Fibroblast of skin of scalp (primary cell): ENCODE measurements at regions not wholly inside any gene's neighbourhood (a gene's known extent, or its start where the extent isn't known, plus 50 kb on each side); places are given as distances from the start of the nearest gene placed in this dataset.
"Not testable (repeated sequence)": the region's sequence is repeated elsewhere in the genome, so short reads cannot be mapped to it uniquely, and the experiment has no call there.

Experiments
- DNase-seq: peaks from one replicate; pipeline ENCODE4 v3.0.0-alpha.2; 2013

- DNase-seq = no peak
These were observed 117.5 kb downstream of the SOX4 start for GRCh38 chr6:21710908-21711627.

DNA sequence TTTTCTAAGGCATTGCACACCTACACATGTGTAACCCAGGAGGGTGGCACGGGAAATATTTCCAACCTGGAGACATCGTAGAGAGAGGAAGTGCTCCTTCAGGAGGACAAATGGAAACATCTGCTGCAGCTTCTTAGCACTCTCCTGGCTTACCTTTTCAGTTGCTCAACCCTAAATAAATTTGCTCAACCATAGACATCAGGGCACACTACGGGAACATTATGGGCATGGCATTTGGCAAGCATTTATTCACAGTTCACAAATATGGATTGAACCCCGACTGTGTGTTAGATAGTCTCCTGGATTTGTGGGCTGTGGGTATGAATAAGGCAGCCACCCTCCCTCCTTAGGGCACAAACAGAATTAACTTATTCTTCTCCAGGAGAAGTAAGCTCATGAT lies 118.7 kb downstream of the SOX4 start:
- DNase-seq = no peak

DNA sequence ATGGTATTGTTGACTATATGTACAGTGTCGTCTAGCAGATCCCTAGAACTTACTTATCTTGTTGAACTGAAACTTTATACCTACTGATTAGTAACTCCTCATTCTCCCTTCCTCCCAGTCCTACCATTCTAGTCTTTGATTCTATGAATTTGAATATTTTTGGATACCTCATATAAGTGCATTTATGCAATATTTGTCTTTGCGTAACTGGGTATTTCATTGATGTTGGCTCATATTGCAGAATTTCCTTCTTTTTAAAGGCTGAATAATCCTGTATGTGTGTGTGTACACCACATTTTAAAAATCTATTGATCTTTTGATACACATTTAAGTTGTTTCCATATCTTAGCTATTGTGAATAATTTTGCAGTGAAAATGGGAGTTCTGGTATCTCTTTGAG lies 119.9 kb downstream of the SOX4 start:
- no peak for DNase-seq

- no peak for DNase-seq
These were observed 121.6 kb downstream of the SOX4 start for GRCh38 chr6:21715180-21715579.

GRCh38 chr6:21722510-21722909 lies 129.0 kb downstream of the SOX4 start:
- no peak for DNase-seq

DNA sequence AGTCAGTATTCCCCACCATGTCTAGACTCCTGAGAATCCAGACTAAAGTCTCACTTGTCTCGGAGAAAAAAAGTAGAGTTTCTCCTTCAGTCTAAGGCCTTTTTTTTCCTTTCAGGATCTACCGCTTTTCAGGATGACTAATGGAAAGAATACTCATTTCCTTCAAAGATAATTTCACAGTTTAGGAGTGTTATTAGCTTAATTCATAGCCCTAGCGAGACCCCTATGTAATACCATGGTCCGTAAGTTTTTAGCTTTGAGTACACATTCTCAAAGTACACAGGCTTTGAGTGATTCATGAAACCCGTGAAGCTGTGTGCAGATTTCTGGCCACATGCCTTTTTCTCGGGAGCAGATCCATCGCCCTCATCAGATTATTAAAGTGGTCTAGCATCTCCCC lies 133.1 kb downstream of the SOX4 start:
- no peak for DNase-seq

GRCh38 chr6:21728141-21728540 lies 134.6 kb downstream of the SOX4 start:
- DNase-seq = no peak

DNA sequence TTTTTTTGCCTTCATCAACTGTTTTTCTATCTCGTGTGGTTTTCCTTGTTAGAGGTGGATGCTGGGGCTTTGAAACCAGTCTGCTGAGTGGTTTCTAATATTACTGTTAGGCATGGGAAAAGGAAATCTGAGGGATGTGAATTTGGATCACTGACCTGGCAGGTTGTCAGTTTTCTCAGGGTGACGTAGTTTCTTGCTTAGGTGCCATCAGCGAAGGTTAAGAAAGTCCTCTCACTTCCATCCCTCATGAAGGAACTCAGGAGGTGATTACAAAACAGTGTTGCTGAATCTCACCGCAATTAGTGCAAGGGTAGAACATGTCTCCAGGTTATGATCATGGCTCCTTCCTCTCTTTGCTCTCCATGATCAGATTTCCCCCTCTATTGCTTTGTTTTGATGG lies 135.9 kb downstream of the SOX4 start:
- DNase-seq = no peak

DNA sequence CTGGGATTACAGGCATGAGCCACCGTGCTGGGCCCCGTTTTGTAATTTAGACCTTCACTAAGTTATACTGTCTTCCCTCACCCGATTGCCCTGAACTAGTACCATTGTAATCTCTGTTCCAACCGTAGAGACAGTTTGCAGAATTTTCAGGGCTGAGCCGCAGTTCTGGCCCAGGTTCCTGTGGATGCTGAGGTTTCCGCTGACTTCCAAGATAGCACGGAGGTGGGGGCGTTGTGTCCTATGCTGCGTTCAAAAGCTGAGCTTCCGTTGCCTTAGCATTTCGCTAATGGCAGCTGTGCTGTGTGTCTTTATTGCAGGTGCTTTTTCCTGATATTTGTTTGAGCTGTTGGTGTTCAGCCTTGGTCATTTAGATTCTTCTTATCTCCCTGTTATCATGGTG lies 137.0 kb downstream of the SOX4 start:
- no peak for DNase-seq

- peak; percentile 62 for DNase-seq
These were observed 138.0 kb downstream of the SOX4 start for GRCh38 chr6:21731411-21732031.

GRCh38 chr6:21732032-21732730 lies 138.6 kb downstream of the SOX4 start:
- not testable (repeated sequence) for DNase-seq

- no peak for DNase-seq
These were observed 139.2 kb downstream of the SOX4 start for GRCh38 chr6:21732731-21733130.

- peak; percentile 39 for DNase-seq
These were observed 139.8 kb downstream of the SOX4 start for GRCh38 chr6:21733311-21733710.

DNA sequence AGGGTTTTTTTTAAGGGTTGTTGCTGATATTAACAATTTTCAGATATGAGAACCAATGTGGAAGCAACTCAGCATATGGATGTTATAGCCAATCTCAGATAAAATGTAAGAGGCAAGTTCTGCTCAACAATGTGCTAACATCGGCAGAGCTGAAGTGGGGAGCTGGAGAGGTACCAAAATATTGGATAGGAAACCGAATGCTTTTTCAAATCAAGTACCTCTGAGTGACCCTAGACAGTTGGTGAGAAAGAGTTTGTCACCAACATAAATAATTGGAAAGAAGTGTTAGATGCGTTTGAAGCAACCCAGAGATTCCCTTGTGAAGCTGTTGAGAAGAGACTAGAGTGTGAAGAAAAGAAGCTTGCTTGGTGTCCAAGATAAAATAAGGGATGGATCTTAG lies 140.7 kb downstream of the SOX4 start:
- DNase-seq = no peak

DNA sequence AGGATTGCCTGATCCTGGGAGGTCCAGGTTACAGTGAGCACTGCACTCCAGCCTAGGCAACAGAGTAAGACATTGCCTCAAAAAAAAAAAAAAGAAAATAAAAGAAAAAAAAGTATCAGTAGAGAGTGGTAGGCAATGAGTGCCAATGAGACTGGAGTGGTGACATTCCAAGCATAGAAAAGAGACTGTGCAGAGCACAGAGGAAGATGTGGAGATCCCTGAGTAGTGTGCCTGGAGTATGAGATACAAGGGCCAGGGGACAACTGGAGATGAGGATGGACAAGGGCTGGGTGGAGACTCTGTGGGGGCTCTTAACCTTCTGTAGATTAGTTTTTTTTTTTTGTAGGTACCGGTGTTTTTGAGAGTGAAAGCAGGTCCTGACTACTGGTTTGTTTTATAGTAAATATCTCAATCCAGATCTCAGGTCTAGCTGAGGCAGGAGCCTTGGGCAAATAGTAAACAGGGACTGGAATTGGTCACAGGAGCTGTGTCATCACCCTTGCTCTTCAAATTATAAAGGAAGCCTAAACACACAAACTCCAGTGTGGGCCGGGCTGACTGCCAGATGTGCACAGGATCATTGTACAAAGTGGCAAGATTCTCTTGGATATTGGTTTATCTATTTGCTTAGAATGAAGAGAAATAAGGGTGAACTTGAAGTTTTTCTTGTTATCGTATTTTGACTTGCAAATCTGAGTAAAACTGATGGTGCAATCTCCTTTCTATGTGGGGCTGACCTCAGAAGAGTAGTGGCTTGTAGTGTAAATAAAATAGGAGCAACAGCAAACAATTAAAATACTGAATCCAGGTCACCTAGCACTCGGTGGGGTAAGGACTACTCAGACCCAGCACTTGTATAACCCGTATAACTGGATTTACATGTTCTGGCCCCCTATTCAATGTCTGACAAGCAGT lies 144.9 kb downstream of the SOX4 start:
- DNase-seq = peak; percentile 16

DNA sequence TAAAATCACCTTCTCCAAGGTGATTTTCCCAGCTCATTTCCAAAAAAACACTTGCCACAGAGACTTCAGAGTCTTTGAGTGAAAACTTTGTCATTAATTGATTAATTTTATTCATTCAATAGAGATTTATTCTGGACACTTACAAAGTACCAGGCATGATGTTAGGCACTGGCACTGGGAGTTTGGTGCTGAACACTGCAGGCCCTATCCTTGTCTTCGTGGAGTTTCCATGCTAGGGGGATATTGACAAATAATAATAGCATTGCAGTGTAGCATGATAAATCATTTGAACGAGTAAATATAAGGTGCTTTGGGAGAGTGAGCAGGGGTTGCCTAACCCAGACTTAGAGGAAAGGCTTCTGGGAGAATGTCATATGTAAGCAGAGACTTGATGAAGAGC lies 145.7 kb downstream of the SOX4 start:
- no peak for DNase-seq

- no peak for DNase-seq
These were observed 146.3 kb downstream of the SOX4 start for GRCh38 chr6:21739838-21740237.

DNA sequence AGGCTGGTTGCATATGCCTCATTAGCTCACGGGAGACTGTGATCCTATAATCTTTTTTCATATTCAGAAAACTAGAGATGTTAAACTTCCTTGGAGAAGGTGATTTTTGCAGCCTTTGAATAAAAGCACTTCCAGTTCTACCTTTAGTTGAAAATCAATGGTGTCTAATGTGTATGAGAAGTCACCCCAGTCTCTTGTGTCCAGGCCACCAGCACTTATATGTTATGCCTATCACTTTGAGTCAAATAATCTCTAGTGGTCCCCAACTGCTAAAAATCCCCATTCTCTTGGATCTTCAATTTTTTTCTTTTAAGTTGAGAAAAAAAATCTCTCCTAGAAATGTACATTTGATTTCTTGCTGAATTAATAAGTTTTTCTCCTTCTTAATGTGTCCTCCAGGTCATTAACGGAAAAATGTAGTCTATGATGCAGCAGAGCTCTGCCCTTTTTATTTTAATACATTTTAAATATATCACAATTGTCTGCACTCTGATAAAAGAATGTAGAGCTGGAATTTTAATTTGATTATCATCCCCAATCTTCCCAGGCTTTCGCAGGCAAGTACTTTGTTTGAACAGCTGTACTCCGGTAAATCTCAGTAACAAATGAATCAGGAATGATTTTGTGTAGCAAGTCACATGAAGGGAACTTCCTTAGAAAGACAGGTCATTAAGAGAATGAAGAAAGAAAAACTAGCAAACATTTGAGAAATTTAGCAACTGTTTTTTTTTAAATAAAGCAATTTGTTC lies 147.0 kb downstream of the SOX4 start:
- DNase-seq = peak; percentile 61

GRCh38 chr6:21741221-21742109 lies 147.9 kb downstream of the SOX4 start:
- peak; percentile 20 for DNase-seq

- peak; percentile 69 for DNase-seq
These were observed 148.7 kb downstream of the SOX4 start for GRCh38 chr6:21742238-21742660.

DNA sequence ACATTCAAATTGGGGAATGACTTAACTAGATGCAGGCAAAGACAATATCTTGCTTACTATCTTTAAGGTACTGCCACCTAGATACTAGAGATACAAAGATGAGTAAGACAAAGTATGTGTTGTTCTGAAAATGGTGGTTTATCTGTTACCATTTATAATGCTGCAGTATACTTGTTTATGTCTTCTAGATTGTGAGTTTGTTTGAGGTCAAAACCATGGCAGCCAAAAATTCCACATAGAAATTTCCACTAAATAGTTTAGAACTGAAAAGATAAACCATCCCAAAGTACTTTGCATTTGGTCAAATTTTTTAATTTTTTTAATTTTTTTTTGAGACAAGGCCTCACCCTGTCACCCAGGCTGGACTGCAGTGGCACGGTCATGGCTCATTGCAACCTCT lies 150.8 kb downstream of the SOX4 start:
- no peak for DNase-seq
